HG02571 (cell line): ENCODE measurements at regions not wholly inside any gene's neighbourhood (a gene's known extent, or its start where the extent isn't known, plus 50 kb on each side); places are given as distances from the start of the nearest gene placed in this dataset.
"Not testable (repeated sequence)": the region's sequence is repeated elsewhere in the genome, so short reads cannot be mapped to it uniquely, and the experiment has no call there.

Experiments
- ATAC-seq: cut with Tn5 transposase; IDR thresholded peaks from one replicate; pipeline ENCODE4 v1.9.1; 2021; ENCODE audit warnings: mild to moderate bottlenecking, moderate library complexity; ENCODE audit not compliant: unreplicated experiment

GRCh38 chr2:195538937-195539336 lies 118.1 kb upstream of the SLC39A10 start:
- ATAC-seq = no peak

GRCh38 chr2:195537811-195538210 lies 119.2 kb upstream of the SLC39A10 start:
- no peak for ATAC-seq

- ATAC-seq = no peak
Measured at GRCh38 chr2:195536906-195537305, 120.1 kb upstream of the SLC39A10 start.

GRCh38 chr2:195535911-195536522 lies 121.0 kb upstream of the SLC39A10 start:
- ATAC-seq = peak; percentile 82

GRCh38 chr2:195534971-195535370 lies 122.1 kb upstream of the SLC39A10 start:
- ATAC-seq = no peak

- ATAC-seq = peak; percentile 39
Measured at GRCh38 chr2:195533771-195534642, 123.0 kb upstream of the SLC39A10 start.

GRCh38 chr2:195532628-195533271 lies 124.3 kb upstream of the SLC39A10 start:
- no peak for ATAC-seq

GRCh38 chr2:195532255-195532627 lies 124.8 kb upstream of the SLC39A10 start:
- no peak for ATAC-seq

- no peak for ATAC-seq
Measured at GRCh38 chr2:195531754-195532153, 125.3 kb upstream of the SLC39A10 start.

GRCh38 chr2:195523242-195523641 lies 133.8 kb upstream of the SLC39A10 start:
- ATAC-seq = not testable (repeated sequence)

GRCh38 chr2:195521589-195521988 lies 135.4 kb upstream of the SLC39A10 start:
- ATAC-seq = no peak

GRCh38 chr2:195520671-195521155 lies 136.3 kb upstream of the SLC39A10 start:
- no peak for ATAC-seq

GRCh38 chr2:195515551-195515950 lies 141.5 kb upstream of the SLC39A10 start:
- no peak for ATAC-seq

GRCh38 chr2:195514365-195514764 lies 142.7 kb upstream of the SLC39A10 start:
- no peak for ATAC-seq

GRCh38 chr2:195513119-195513518 lies 143.9 kb upstream of the SLC39A10 start:
- ATAC-seq = no peak

GRCh38 chr2:195509551-195509950 lies 147.5 kb upstream of the SLC39A10 start:
- no peak for ATAC-seq

GRCh38 chr2:195508139-195508455 lies 148.9 kb upstream of the SLC39A10 start:
- ATAC-seq = no peak

GRCh38 chr2:195507447-195508138 lies 149.4 kb upstream of the SLC39A10 start:
- no peak for ATAC-seq

- peak; percentile 81 for ATAC-seq
Measured at GRCh38 chr2:195505701-195506100, 151.3 kb upstream of the SLC39A10 start.

GRCh38 chr2:195503208-195503607 lies 153.8 kb upstream of the SLC39A10 start:
- no peak for ATAC-seq

- no peak for ATAC-seq
Measured at GRCh38 chr2:195501746-195502145, 155.3 kb upstream of the SLC39A10 start.
